GM12864 (cell line): ENCODE measurements at regions not wholly inside any gene's neighbourhood (a gene's known extent, or its start where the extent isn't known, plus 50 kb on each side); places are given as distances from the start of the nearest gene placed in this dataset.

Source experiments
- DNase-seq: peaks from one replicate; pipeline ENCODE4 v3.0.0-alpha.2; 2011; ENCODE audit warnings: low read depth
- H3K4me3 ChIP-seq: 2 replicates; pipeline ENCODE4 v1.5.1; 2011; ENCODE audit warnings: mild to moderate bottlenecking, low read depth, low read length, control low read depth
- TF ChIP-seq, protein P1 (sequence below): IDR thresholded peaks from 2 replicates; pipeline ENCODE4 v1.5.1; 2011; ENCODE audit warnings: low read depth, mild to moderate bottlenecking, moderate library complexity, low read length, control low read depth, inconsistent platforms; ENCODE audit errors: missing control alignments

DNA sequence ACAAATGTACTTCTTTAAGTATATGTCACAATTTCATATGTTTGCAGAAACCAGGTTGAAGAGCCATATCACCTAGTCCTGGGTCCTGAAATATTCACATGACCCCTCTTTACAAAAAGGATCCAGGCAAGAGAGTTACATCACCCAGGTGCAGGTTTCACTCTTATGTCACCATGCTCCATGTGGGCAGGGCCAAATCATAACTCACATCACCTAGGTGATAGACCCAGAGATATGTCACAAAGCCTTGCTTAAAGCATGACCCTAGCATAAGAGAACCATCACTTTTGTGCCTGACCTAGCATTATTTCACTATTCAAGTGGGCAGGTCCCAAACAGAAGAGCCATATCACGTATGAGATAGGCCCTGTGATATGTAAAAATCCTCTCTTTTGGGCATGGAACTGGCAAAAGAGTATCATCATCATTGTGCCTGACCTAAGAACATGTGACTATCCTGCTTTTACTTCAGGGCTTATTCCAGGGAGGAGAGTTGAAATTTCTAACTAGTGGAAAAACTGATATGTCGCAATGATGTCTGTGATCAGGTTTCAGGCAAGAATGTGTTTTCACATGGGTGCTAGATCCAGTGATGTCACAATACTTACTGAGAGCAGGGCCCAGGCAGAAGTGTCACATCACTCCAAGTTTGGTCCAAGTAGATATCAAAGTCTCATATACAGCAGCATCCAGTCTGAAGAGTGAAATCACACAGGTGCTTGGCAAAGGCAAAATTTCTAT lies 909.9 kb upstream of the AMELY start:
- no peak overlapping the region for H3K4me3 ChIP-seq
- no peak for DNase-seq
- TF ChIP-seq, protein P1, sequence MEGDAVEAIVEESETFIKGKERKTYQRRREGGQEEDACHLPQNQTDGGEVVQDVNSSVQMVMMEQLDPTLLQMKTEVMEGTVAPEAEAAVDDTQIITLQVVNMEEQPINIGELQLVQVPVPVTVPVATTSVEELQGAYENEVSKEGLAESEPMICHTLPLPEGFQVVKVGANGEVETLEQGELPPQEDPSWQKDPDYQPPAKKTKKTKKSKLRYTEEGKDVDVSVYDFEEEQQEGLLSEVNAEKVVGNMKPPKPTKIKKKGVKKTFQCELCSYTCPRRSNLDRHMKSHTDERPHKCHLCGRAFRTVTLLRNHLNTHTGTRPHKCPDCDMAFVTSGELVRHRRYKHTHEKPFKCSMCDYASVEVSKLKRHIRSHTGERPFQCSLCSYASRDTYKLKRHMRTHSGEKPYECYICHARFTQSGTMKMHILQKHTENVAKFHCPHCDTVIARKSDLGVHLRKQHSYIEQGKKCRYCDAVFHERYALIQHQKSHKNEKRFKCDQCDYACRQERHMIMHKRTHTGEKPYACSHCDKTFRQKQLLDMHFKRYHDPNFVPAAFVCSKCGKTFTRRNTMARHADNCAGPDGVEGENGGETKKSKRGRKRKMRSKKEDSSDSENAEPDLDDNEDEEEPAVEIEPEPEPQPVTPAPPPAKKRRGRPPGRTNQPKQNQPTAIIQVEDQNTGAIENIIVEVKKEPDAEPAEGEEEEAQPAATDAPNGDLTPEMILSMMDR, result no peak

DNA sequence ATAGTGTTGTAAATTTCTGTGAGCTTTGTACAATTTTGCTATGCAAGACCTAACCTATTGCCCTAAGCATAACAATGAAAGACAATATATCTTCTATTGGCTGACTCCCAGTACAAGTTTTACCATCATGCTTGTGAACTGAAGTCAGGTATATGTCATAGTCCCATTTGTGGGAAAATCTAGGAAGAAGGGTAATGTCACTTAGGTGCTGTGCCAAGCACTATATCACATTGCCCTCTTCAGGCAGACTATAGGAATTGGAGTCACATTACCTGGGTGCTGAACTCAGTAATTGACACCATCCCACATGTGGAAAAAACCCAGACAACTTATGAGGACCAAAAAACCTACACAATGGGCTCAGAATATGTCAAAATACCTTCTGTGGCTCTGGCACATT lies 907.4 kb upstream of the AMELY start:
- DNase-seq, result no peak
- no peak overlapping the region for H3K4me3 ChIP-seq
- TF ChIP-seq, protein P1, result peak; percentile 46

GRCh38 chrY:7816567-7816966 lies 905.0 kb upstream of the AMELY start:
- TF ChIP-seq, protein P1, result no peak
- no peak overlapping the region for H3K4me3 ChIP-seq
- no peak for DNase-seq

DNA sequence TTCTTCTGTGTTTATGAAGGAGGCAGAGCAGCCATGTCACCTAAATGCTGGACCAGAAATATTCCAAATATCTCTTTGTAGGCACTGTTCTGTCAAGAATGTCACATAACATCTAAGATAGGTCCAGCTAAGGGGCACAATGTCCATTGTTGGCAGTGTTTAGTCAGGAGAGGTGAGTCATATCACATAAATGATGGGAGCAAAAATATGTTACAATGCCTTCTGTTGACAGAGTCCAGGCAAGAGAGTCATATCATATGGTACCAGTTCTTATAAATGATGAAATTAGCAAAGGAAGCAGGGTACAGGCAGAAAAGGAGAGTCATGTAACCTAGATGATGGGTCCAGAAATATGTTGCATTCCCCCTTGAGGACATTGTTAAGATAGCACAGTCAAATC lies 904.4 kb upstream of the AMELY start:
- no peak overlapping the region for H3K4me3 ChIP-seq
- no peak for DNase-seq
- TF ChIP-seq, protein P1, result no peak

DNA sequence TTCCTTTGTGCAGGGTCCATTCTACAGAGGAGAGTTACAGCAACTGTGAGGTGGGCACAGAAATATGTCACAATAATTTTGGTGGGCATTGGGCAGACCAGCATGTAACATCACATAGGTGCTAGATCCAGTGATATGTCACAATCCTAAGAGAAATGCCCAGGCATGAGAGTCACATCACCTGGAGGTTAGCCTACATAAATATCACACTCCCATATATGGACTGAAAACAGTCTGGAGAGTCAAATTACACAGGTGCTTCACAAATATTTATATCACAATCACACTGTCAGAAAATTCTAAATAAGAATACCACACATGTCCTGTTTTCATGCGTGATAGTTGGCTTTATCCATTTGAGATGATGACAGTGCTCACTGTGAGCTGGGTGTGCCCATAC lies 903.7 kb upstream of the AMELY start:
- TF ChIP-seq, protein P1, result no peak
- no peak overlapping the region for H3K4me3 ChIP-seq
- no peak for DNase-seq

- no peak for DNase-seq
- H3K4me3 ChIP-seq, result no peak overlapping the region
- TF ChIP-seq, protein P1, result no peak
These were observed 902.8 kb upstream of the AMELY start for GRCh38 chrY:7814361-7814760.

DNA sequence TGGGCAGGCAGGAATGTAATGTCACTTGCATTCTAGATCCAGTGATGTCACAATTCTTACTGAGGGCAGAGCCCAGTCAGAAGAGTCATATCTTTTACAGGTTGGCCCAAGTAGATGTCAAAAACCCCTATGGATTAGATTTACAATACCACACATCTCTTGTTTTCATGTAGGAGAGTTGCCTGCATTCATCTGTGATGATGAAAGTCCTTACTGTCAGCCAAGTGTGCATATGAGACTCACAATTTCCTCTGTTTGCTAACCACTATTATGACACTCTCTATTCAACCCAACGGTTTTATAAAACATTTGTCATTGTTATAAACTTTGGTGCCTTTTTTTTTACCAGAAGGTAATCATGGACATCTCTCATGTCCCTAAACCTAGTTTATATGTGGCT lies 898.8 kb upstream of the AMELY start:
- DNase-seq, result no peak
- H3K4me3 ChIP-seq, result no peak overlapping the region
- TF ChIP-seq, protein P1, result no peak
